GM18498 (cell line): ENCODE measurements at regions not wholly inside any gene's neighbourhood (a gene's known extent, or its start where the extent isn't known, plus 50 kb on each side); places are given as distances from the start of the nearest gene placed in this dataset.

Experiments used
- ATAC-seq: cut with Tn5 transposase; IDR thresholded peaks from one replicate; pipeline ENCODE4 v1.9.1; 2021; ENCODE audit warnings: mild to moderate bottlenecking, moderate library complexity; ENCODE audit not compliant: unreplicated experiment

DNA sequence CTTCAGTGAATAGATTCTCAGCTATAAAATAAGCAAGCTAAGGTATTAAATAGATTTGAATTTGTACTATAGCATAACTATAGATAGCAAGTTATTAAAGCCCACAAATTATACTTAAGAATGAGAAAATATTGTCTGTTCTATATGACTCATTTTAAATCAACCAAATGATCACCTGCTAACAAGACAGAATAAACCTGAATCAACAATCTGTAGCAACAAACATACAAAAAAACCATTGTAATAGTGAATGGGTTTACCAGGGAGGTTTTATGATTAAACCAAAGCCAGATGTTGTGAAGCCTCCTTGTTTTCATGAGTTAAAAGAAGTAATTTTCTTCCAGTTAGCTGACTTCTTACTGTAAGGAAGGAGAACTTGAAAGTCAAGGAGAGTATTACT, 71.9 kb upstream of the HTR1B start:
- no peak for ATAC-seq

- no peak for ATAC-seq
Measured at GRCh38 chr6:77536701-77537100, 73.4 kb upstream of the HTR1B start.

DNA sequence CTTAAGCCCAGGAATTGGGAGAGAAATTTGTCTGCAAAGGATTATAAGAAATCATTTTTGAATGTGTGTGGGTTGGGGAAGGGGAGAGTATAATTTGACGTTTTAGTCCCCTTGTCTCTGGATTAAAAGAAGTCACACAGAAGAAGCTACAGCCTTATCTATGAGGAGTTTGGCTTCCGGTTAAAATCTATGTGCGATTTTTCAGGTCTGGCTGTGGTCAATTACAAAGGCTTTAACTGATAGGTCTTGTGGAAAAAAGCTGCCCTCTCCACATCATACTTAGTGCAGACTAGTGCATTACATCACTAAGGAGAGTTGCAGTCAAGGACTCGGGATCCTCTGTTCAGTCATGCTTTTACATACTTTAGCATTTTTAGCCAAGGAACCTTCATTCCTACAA, 80.3 kb upstream of the HTR1B start:
- ATAC-seq: no peak

- peak; percentile 33 for ATAC-seq
Measured at GRCh38 chr6:77548190-77548589, 84.9 kb upstream of the HTR1B start.

- peak; percentile 62 for ATAC-seq
Measured at GRCh38 chr6:77548662-77549366, 85.5 kb upstream of the HTR1B start.

GRCh38 chr6:77551135-77551534, 87.8 kb upstream of the HTR1B start:
- ATAC-seq: no peak

DNA sequence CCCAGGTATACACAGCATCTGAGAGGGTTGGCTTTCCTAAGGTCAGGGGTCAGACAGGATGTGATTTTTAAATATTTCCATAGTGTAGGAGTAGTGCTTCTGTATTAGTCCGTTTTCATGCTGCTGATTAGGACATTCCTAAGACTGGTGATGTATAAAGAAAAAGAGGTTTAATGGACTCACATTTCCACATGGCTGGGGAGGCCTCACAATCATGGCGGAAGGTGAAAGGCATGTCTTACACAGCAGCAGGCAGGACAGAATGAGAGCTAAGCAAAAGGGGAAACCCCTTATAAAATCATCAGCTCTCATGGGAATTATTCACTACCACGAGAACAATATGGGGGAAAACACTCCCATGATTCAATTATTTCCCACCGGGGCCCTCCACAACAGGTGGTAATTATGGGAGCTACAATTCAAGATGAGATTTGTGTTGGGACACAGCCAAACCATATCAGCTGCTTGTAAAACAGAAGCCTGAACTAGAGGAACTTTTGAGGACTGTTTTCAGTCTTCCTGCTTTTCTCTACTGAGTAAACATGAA, 91.0 kb upstream of the MEI4 start:
- ATAC-seq: no peak

DNA sequence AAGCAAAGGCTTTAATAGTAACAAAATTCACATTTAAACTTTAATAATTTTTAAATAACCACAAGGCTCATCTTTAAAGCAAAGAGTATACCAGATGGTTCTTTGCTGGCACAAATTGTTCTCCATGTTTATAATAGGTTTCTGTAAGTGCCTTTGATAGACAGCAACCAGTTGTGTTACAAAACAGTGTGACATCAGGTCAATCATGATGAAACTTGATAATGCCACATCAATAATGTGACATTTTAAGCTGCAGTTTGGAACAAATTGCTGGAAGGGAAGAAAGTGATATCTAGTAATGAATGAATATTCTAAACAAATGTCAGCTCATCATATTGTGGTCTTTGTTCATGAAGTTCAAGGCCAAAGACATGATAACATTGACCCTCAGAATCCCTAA, 87.5 kb upstream of the MEI4 start:
- ATAC-seq: no peak

DNA sequence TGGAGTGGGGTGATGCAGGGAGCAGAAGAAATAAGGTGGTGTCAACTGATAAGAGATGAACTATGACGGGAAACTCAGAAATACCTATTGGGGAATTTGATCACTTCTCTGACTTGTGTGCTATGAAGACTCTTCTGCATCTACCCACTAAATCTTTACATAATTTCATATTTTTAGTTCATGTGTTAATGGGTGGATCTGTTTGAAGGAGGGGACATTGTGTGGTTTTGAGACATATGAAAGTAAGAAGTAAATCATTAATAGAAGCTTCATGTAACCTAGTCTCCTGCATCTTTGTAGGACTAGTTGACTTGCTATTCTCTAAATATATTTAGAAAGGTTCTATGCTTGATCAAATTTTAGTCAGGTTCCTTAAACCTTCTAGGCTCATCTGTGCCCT, 86.6 kb upstream of the MEI4 start:
- ATAC-seq: no peak

DNA sequence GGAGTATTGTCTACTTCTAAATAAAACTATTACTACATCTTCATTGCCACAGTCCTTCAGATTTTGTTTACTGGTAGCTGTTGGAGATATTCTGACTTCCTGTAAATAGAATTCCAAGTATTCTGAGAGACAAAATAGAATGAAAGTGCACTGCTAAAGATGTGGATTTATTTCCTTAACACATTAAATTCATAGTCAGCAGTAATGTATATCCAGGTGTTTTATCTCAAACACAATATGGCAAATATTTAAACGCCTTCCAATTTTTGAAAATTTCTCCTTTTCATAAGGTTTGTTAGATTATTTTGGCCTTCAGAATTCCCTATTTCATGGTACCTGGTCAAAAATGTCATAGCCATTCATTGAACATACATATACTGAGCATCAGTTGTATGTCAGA, 84.3 kb upstream of the MEI4 start:
- ATAC-seq: no peak

DNA sequence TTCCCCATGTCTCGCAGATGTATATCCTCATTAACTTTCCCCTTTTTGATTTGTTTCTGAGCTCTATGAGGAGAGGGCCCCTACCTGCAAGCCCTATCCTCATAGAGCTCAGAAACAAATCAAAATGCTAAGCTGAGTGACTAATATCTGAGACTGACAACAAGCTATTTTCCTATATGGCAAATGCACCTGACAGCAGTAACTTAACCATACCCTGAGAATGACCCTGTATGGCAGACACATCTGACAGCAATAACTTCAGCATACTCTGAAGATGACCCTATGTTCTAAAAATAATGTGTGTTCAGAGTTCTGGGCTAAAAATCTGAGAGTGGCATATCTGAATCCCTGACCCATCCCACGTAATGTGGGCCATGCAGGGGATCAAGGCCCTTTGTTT, 79.0 kb upstream of the MEI4 start:
- no peak for ATAC-seq

DNA sequence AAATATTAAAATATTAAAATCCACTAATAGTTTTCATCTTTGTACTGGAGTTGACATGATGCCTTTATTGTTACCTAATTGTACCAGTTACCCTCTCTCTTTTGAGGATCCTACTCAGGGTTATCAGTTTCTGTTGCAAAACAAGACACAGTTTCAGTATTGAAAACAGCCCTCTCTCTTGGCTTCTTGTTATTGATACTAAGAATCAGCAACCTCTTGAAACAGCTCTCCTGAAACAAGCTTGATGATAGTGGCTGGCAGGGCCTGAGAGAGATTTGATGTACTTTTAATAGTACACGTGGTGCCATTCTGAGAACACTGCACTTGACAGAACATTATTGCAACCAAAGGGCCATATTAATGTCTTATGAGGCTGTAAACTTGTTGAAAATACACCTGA, 64.9 kb upstream of the MEI4 start:
- peak; percentile 74 for ATAC-seq
